HUDEP-2 (cell line): ENCODE measurements at regions not wholly inside any gene's neighbourhood (a gene's known extent, or its start where the extent isn't known, plus 50 kb on each side); places are given as distances from the start of the nearest gene placed in this dataset.

ENCODE experiments used
- DNase-seq, 76 experiments: peaks; one replicate each; lab custom pipeline; 2025; ENCODE audit not compliant: unreplicated experiment in 76 of 76; lab: John Stamatoyannopoulos, UW

- no peak for DNase-seq
Observed at GRCh38 chr16:52066962-52067361, 480.0 kb downstream of the TOX3 start.

GRCh38 chr16:52056259-52056658, 490.7 kb downstream of the TOX3 start:
- DNase-seq = no peak

- DNase-seq = no peak
Observed at GRCh38 chr16:52055381-52055780, 491.6 kb downstream of the TOX3 start.

GRCh38 chr16:52054326-52054725, 492.6 kb downstream of the TOX3 start:
- DNase-seq = no peak

GRCh38 chr16:52052818-52053217, 494.1 kb downstream of the TOX3 start:
- no peak for DNase-seq

- DNase-seq = no peak
Observed at GRCh38 chr16:52051414-52052172, 495.4 kb downstream of the TOX3 start.

- no peak for DNase-seq
Observed at GRCh38 chr16:52050418-52050817, 496.5 kb downstream of the TOX3 start.

GRCh38 chr16:52035436-52035835, 511.5 kb downstream of the TOX3 start:
- DNase-seq = no peak

- DNase-seq = no peak
Observed at GRCh38 chr16:52034830-52035229, 512.1 kb downstream of the TOX3 start.

GRCh38 chr16:52033992-52034391, 513.0 kb downstream of the TOX3 start:
- DNase-seq = no peak

- no peak for DNase-seq
Observed at GRCh38 chr16:52022980-52023379, 524.0 kb downstream of the TOX3 start.

- no peak for DNase-seq
Observed at GRCh38 chr16:52022177-52022576, 524.8 kb downstream of the TOX3 start.

- no peak for DNase-seq
Observed at GRCh38 chr16:52016387-52016786, 530.6 kb downstream of the TOX3 start.

- no peak for DNase-seq
Observed at GRCh38 chr16:52005551-52005950, 541.4 kb downstream of the TOX3 start.

GRCh38 chr16:52004343-52004742, 542.6 kb downstream of the TOX3 start:
- DNase-seq = no peak

- DNase-seq = no peak
Observed at GRCh38 chr16:52002026-52002425, 544.9 kb downstream of the TOX3 start.

- DNase-seq = no peak
Observed at GRCh38 chr16:51996516-51996915, 550.4 kb downstream of the TOX3 start.

GRCh38 chr16:51994597-51994996, 552.3 kb downstream of the TOX3 start:
- DNase-seq = peak in 6 of 76 experiments; percentile 0 to 29 (median 10)

- DNase-seq = no peak
Observed at GRCh38 chr16:51989637-51990230, 557.2 kb downstream of the TOX3 start.

GRCh38 chr16:51988977-51989376, 558.0 kb downstream of the TOX3 start:
- no peak for DNase-seq

- no peak for DNase-seq
Observed at GRCh38 chr16:51987519-51987918, 559.4 kb downstream of the TOX3 start.

- DNase-seq = no peak
Observed at GRCh38 chr16:51986717-51987116, 560.2 kb downstream of the TOX3 start.
